WTC11 (cell line): ENCODE measurements at regions not wholly inside any gene's neighbourhood (a gene's known extent, or its start where the extent isn't known, plus 50 kb on each side); places are given as distances from the start of the nearest gene placed in this dataset.

ENCODE experiments used
- ATAC-seq: fragments of 200-7000 bp; cut with Tn5 transposase; 2 replicates; pipeline ENCODE4 v1.10.0; 2021; ENCODE audit warnings: mild to moderate bottlenecking, moderate library complexity
- CTCF ChIA-PET: fragments of 300-600 bp; sonication (Branson Sonifier 250); formaldehyde crosslinking; loops from one replicate; lab custom pipeline; 2021; ENCODE audit warnings: antibody characterized with exemption; lab: Charles Lee
- POLR2A ChIA-PET: fragments of 350-600 bp; sonication (Branson Sonifier 250); formaldehyde crosslinking; loops from one replicate; lab custom pipeline; 2021; ENCODE audit warnings: antibody characterized with exemption; lab: Charles Lee
- DNase-seq: peaks from one replicate; pipeline ENCODE4 v3.0.0; 2021; ENCODE audit warnings: low spot score
- H3K27ac Mint-ChIP-seq: 2 replicates; pipeline ENCODE4 v1.8.0; 2021; ENCODE audit warnings: mixed read lengths
- H3K27me3 Mint-ChIP-seq: 2 replicates; pipeline ENCODE4 v1.8.0; 2021; ENCODE audit warnings: low read depth, mild to moderate bottlenecking, moderate library complexity, mixed read lengths
- H3K36me3 Mint-ChIP-seq: 2 replicates; pipeline ENCODE4 v1.8.0; 2021; ENCODE audit warnings: mixed read lengths
- H3K4me1 Mint-ChIP-seq: 2 replicates; pipeline ENCODE4 v1.8.0; 2022; ENCODE audit warnings: mixed read lengths
- H3K4me3 Mint-ChIP-seq: 2 replicates; pipeline ENCODE4 v1.8.0; 2021; ENCODE audit warnings: mild to moderate bottlenecking, moderate library complexity, mixed read lengths
- H3K9me3 Mint-ChIP-seq: 2 replicates; pipeline ENCODE4 v1.8.0; 2021; ENCODE audit warnings: mixed read lengths
- ARID4B ChIP-seq: sonication (generic); formaldehyde crosslinking; IDR thresholded peaks from 2 replicates; pipeline ENCODE4 v1.8.0; 2023; ENCODE audit warnings: missing genetic modification reagents, mild to moderate bottlenecking, borderline replicate concordance
- CREM ChIP-seq: sonication (generic); formaldehyde crosslinking; IDR thresholded peaks from 2 replicates; pipeline ENCODE4 v1.8.1; 2022; ENCODE audit warnings: mild to moderate bottlenecking, missing genetic modification reagents, moderate library complexity
- E2F5 ChIP-seq: sonication (generic); formaldehyde crosslinking; IDR thresholded peaks from 2 replicates; pipeline ENCODE4 v1.8.1; 2022; ENCODE audit warnings: mild to moderate bottlenecking, moderate library complexity, missing genetic modification reagents
- ERG ChIP-seq: fragments of 250-450 bp; sonication (Bioruptor Pico); IDR thresholded peaks from 2 replicates; pipeline ENCODE4 v1.8.0; 2021; ENCODE audit warnings: mild to moderate bottlenecking
- NFATC4 ChIP-seq: fragments of 250-450 bp; sonication (Bioruptor Pico); IDR thresholded peaks from 2 replicates; pipeline ENCODE4 v1.9.0; 2021; ENCODE audit warnings: mild to moderate bottlenecking
- PRRX2 ChIP-seq: fragments of 250-450 bp; sonication (Bioruptor Pico); IDR thresholded peaks from 2 replicates; pipeline ENCODE4 v1.8.0; 2021; ENCODE audit warnings: mild to moderate bottlenecking
- SP1 ChIP-seq: sonication (generic); formaldehyde crosslinking; conservative IDR thresholded peaks from 2 replicates; pipeline ENCODE4 v1.8.1; 2022; ENCODE audit warnings: missing genetic modification reagents
- STAT6 ChIP-seq: sonication (generic); formaldehyde crosslinking; conservative IDR thresholded peaks from 2 replicates; pipeline ENCODE4 v1.8.1; 2023; ENCODE audit warnings: mild to moderate bottlenecking, low read depth, missing genetic modification reagents, moderate library complexity
- TCF7 ChIP-seq: sonication (generic); formaldehyde crosslinking; IDR thresholded peaks from 2 replicates; pipeline ENCODE4 v1.8.0; 2022; ENCODE audit warnings: mild to moderate bottlenecking, low read depth, missing genetic modification reagents, moderate library complexity
- TEAD4 ChIP-seq: sonication (generic); formaldehyde crosslinking; IDR thresholded peaks from 2 replicates; pipeline ENCODE4 v1.8.0; 2022; ENCODE audit warnings: mild to moderate bottlenecking, missing genetic modification reagents
- USF2 ChIP-seq: sonication (generic); formaldehyde crosslinking; IDR thresholded peaks from 2 replicates; pipeline ENCODE4 v1.8.1; 2023; ENCODE audit warnings: mild to moderate bottlenecking, missing genetic modification reagents, moderate library complexity
- ZNF671 ChIP-seq: fragments of 250-450 bp; sonication (Bioruptor Pico); IDR thresholded peaks from 2 replicates; pipeline ENCODE4 v1.8.0; 2021; ENCODE audit warnings: mild to moderate bottlenecking
- TF ChIP-seq, protein P1 (sequence below): sonication (generic); formaldehyde crosslinking; IDR thresholded peaks from 2 replicates; pipeline ENCODE4 v1.8.1; 2022; ENCODE audit warnings: missing genetic modification reagents, borderline replicate concordance
- TF ChIP-seq, protein P2 (sequence below): sonication (generic); formaldehyde crosslinking; IDR thresholded peaks from 2 replicates; pipeline ENCODE4 v1.8.1; 2023; ENCODE audit warnings: mild to moderate bottlenecking, missing genetic modification reagents, moderate library complexity
- TF ChIP-seq, protein P3 (sequence below): fragments of 200-600 bp; IDR thresholded peaks from 2 replicates; pipeline ENCODE4 v1.8.0; 2022; ENCODE audit warnings: antibody characterized with exemption

- TF ChIP-seq NFATC4 (CRISPR knock-in tag) (no peak), CREM (CRISPR knock-in tag) (no peak), USF2 (CRISPR knock-in tag) (no peak)
- TF ChIP-seq, protein P1, sequence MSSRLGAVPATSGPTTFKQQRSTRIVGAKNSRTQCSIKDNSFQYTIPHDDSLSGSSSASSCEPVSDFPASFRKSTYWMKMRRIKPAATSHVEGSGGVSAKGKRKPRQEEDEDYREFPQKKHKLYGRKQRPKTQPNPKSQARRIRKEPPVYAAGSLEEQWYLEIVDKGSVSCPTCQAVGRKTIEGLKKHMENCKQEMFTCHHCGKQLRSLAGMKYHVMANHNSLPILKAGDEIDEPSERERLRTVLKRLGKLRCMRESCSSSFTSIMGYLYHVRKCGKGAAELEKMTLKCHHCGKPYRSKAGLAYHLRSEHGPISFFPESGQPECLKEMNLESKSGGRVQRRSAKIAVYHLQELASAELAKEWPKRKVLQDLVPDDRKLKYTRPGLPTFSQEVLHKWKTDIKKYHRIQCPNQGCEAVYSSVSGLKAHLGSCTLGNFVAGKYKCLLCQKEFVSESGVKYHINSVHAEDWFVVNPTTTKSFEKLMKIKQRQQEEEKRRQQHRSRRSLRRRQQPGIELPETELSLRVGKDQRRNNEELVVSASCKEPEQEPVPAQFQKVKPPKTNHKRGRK: no peak
- TF ChIP-seq, protein P2, sequence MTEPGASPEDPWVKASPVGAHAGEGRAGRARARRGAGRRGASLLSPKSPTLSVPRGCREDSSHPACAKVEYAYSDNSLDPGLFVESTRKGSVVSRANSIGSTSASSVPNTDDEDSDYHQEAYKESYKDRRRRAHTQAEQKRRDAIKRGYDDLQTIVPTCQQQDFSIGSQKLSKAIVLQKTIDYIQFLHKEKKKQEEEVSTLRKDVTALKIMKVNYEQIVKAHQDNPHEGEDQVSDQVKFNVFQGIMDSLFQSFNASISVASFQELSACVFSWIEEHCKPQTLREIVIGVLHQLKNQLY (CRISPR knock-in tag): no peak
- TF ChIP-seq, protein P3, sequence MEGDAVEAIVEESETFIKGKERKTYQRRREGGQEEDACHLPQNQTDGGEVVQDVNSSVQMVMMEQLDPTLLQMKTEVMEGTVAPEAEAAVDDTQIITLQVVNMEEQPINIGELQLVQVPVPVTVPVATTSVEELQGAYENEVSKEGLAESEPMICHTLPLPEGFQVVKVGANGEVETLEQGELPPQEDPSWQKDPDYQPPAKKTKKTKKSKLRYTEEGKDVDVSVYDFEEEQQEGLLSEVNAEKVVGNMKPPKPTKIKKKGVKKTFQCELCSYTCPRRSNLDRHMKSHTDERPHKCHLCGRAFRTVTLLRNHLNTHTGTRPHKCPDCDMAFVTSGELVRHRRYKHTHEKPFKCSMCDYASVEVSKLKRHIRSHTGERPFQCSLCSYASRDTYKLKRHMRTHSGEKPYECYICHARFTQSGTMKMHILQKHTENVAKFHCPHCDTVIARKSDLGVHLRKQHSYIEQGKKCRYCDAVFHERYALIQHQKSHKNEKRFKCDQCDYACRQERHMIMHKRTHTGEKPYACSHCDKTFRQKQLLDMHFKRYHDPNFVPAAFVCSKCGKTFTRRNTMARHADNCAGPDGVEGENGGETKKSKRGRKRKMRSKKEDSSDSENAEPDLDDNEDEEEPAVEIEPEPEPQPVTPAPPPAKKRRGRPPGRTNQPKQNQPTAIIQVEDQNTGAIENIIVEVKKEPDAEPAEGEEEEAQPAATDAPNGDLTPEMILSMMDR: no peak
Observed at GRCh38 chrX:112555831-112556230, 123.9 kb downstream of the LHFPL1 start (continued).

DNA sequence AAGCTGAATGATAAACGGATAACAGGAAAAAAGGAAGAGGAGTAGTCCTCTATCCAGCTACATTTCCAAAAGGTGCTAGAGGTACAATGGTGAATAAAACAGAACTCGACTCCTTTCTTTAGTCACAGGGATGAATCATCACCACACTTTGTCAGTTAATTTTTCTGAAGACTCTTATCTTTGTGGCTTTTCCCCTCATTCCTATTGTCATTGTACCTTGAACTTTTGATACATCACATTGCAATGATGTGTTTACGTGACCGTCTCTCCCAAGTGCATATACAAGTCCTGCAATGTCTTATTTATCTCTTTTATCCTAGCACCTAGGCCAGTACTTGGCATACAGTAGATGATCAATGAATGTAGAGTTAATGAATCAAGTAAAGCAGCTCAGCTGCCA lies 134.7 kb downstream of the LHFPL1 start:
- H3K27ac Mint-ChIP-seq: no peak overlapping the region
- no peak overlapping the region for H3K4me3 Mint-ChIP-seq
- no peaks in the 10 kb centered on the region for H3K4me1 Mint-ChIP-seq
- H3K27me3 Mint-ChIP-seq: peaks cover 2% of the 10 kb centered on the region; the same call in 1 of the 2 replicates
- POLR2A ChIA-PET: no interaction called here
- ATAC-seq: no peak
- TF ChIP-seq E2F5 (CRISPR knock-in tag): no peak
- no peak for TF ChIP-seq PRRX2 (CRISPR knock-in tag)
- no peak for TF ChIP-seq ARID4B (CRISPR knock-in tag)
- no peak for TF ChIP-seq ZNF671
- TF ChIP-seq SP1 (CRISPR knock-in tag): no peak
- TF ChIP-seq TEAD4 (CRISPR knock-in tag): no peak
- TF ChIP-seq TCF7 (CRISPR knock-in tag): no peak
- no peak for TF ChIP-seq ERG
- no peak for TF ChIP-seq STAT6 (CRISPR knock-in tag)
- TF ChIP-seq, all 79 proteins: peak for 0
- DNase-seq: no peak
- peaks cover 3% of the 10 kb centered on the region for H3K36me3 Mint-ChIP-seq
- H3K9me3 Mint-ChIP-seq: peaks cover 9% of the 10 kb centered on the region; the same call in 1 of the 2 replicates
- CTCF ChIA-PET: no interaction called here
